CD14-positive monocyte (primary cell): ENCODE measurements at regions not wholly inside any gene's neighbourhood (a gene's known extent, or its start where the extent isn't known, plus 50 kb on each side); places are given as distances from the start of the nearest gene placed in this dataset.

ENCODE experiments used
- DNase-seq, 3 donors: peaks; one replicate each; pipeline ENCODE4 v3.0.0-alpha.2; 2011 to 2022
- H2AFZ ChIP-seq: 2 replicates; pipeline ENCODE4 v1.6.0; 2012; ENCODE audit warnings: mild to moderate bottlenecking, low read depth, low read length, inconsistent platforms; ENCODE audit not compliant: insufficient read depth, poor library complexity, severe bottlenecking
- H3K27ac ChIP-seq, 2 donors: 1 replicate in 1 of 2; 2 replicates in 1 of 2; pipeline ENCODE4 v1.5.1; 2012 to 2013; ENCODE audit warnings: low read length in 2 of 2, control low read depth in 1 of 2, inconsistent platforms in 1 of 2, low read depth in 1 of 2, mild to moderate bottlenecking in 1 of 2
- H3K27me3 ChIP-seq, 2 donors: one replicate each; pipeline versions ENCODE4 v1.6.0 to v1.6.1; 2011 to 2013; ENCODE audit warnings: low read length in 2 of 2; ENCODE audit not compliant: control insufficient read depth in 2 of 2, insufficient read depth in 2 of 2
- H3K36me3 ChIP-seq, 2 donors: replicated peaks in 1 of 2; 1 replicate in 1 of 2; 2 replicates in 1 of 2; pipeline versions ENCODE4 v1.5.1 to v1.6.1; 2012 to 2013; ENCODE audit warnings: low read length in 2 of 2, control low read depth in 1 of 2, inconsistent platforms in 1 of 2, mild to moderate bottlenecking in 1 of 2; ENCODE audit not compliant: insufficient read depth in 2 of 2, control insufficient read depth in 1 of 2
- H3K4me1 ChIP-seq, 2 donors: 1 replicate in 1 of 2; 2 replicates in 1 of 2; pipeline versions ENCODE4 v1.5.1 to v1.6.1; 2012 to 2013; ENCODE audit warnings: low read length in 2 of 2, control low read depth in 1 of 2, inconsistent platforms in 1 of 2, mild to moderate bottlenecking in 1 of 2, moderate library complexity in 1 of 2; ENCODE audit not compliant: insufficient read depth in 2 of 2, control insufficient read depth in 1 of 2
- H3K4me2 ChIP-seq: replicated peaks from 2 replicates; pipeline ENCODE3; 2012; ENCODE audit warnings: low read length, moderate library complexity, mild to moderate bottlenecking; ENCODE audit not compliant: poor library complexity, severe bottlenecking; ENCODE audit errors: extremely low read depth
- H3K4me3 ChIP-seq, 3 experiments: fragments of 200-600 bp in 1 of 3; sonication (generic) in 1 of 3; replicated peaks in 1 of 3; 1 replicate in 2 of 3; 2 replicates in 1 of 3; pipeline ENCODE4 v1.5.1; 2011 to 2013; ENCODE audit warnings: low read length in 3 of 3, mild to moderate bottlenecking in 3 of 3, control low read depth in 2 of 3, low read depth in 2 of 3, inconsistent platforms in 1 of 3, moderate library complexity in 1 of 3
- H3K79me2 ChIP-seq: 2 replicates; pipeline ENCODE4 v1.6.0; 2012; ENCODE audit warnings: mild to moderate bottlenecking, control low read depth, inconsistent platforms, low read length, moderate library complexity; ENCODE audit not compliant: insufficient read depth
- H3K9ac ChIP-seq: 2 replicates; pipeline ENCODE4 v1.6.0; 2017; ENCODE audit warnings: low read length, mild to moderate bottlenecking; ENCODE audit not compliant: insufficient read depth, poor library complexity, severe bottlenecking
- H3K9me3 ChIP-seq, 2 donors: replicated peaks in 1 of 2; 1 replicate in 1 of 2; 2 replicates in 1 of 2; pipeline versions ENCODE4 v1.5.1 to v1.6.1; 2012 to 2013; ENCODE audit warnings: low read length in 2 of 2, control low read depth in 1 of 2; ENCODE audit not compliant: control insufficient read depth in 1 of 2, insufficient read depth in 1 of 2
- H4K20me1 ChIP-seq: 2 replicates; pipeline ENCODE4 v1.6.0; 2012; ENCODE audit warnings: mild to moderate bottlenecking, low read length, control low read depth, moderate library complexity; ENCODE audit not compliant: insufficient read depth
- H3K27ac Mint-ChIP-seq, 7 donors: one replicate each; pipeline ENCODE4 v1.8.0; 2020; ENCODE audit warnings: mild to moderate bottlenecking in 7 of 7, mixed read lengths in 7 of 7, moderate library complexity in 6 of 7, inconsistent platforms in 2 of 7
- H3K27me3 Mint-ChIP-seq, 3 donors: one replicate each; pipeline ENCODE4 v1.8.0; 2021 to 2022; ENCODE audit warnings: low read depth in 3 of 3, mild to moderate bottlenecking in 3 of 3, mixed read lengths in 3 of 3, moderate library complexity in 3 of 3, inconsistent platforms in 1 of 3
- H3K36me3 Mint-ChIP-seq, 2 donors: one replicate each; pipeline ENCODE4 v1.8.0; 2020; ENCODE audit warnings: mixed read lengths in 2 of 2, inconsistent platforms in 1 of 2, mild to moderate bottlenecking in 1 of 2
- H3K4me1 Mint-ChIP-seq: one replicate; pipeline ENCODE4 v1.8.0; 2020; ENCODE audit warnings: mild to moderate bottlenecking, mixed read lengths
- H3K4me3 Mint-ChIP-seq, 2 donors: one replicate each; pipeline ENCODE4 v1.8.0; 2020; ENCODE audit warnings: mild to moderate bottlenecking in 2 of 2, mixed read lengths in 2 of 2, moderate library complexity in 1 of 2
- H3K9me3 Mint-ChIP-seq, 7 donors: one replicate each; pipeline ENCODE4 v1.8.0; 2020 to 2022; ENCODE audit warnings: mixed read lengths in 7 of 7, mild to moderate bottlenecking in 6 of 7, moderate library complexity in 6 of 7, inconsistent platforms in 2 of 7
- CTCF ChIP-seq: fragments of 200-600 bp; IDR thresholded peaks from one replicate; pipeline ENCODE4 v1.8.0; 2022; ENCODE audit warnings: antibody characterized with exemption, mild to moderate bottlenecking
- WGBS: methylation state at CpG from one replicate; pipeline ENCODE4 v1.1.5; 2013; ENCODE audit warnings: missing lambda C conversion rate; ENCODE audit not compliant: insufficient coverage; 5-methylcytosine and 5-hydroxymethylcytosine counted together
- intact Hi-C, 2 donors: fragments of 100-400 bp; cut with micrococcal nuclease; formaldehyde crosslinking; loops; one replicate each; pipeline versions ENCODE4 v1.15.0 to v1.15.1; 2023

GRCh38 chr22:27577574-27577969 is 224.0 kb downstream of the MN1 start:
- no peaks in the 10 kb centered on the region for H3K79me2 ChIP-seq
- Mint-ChIP-seq H3K36me3 (no peaks in the 10 kb centered on the region), H3K4me3 (no peak overlapping the region), H3K27ac (no peak overlapping the region), H3K4me1 (peaks cover 27% of the 10 kb centered on the region), H3K27me3 (peaks cover 5 to 14% (median 9%) of the 10 kb centered on the region in 3 donors), H3K9me3 (peaks cover 0 to under 1% (median 0%) of the 10 kb centered on the region in 7 donors)
- intact Hi-C loops: no loop called here
- H3K4me1 ChIP-seq: peaks cover 5 to 14% of the 10 kb centered on the region in 2 donors
- H3K27ac ChIP-seq: no peak overlapping the region
- no peaks in the 10 kb centered on the region for H3K9me3 ChIP-seq
- no peaks in the 10 kb centered on the region for H4K20me1 ChIP-seq
- H3K4me3 ChIP-seq: no peak overlapping the region
- no peak for TF ChIP-seq CTCF
- H3K4me2 ChIP-seq: no peak overlapping the region
- no peak for DNase-seq
- H3K9ac ChIP-seq: no peak overlapping the region
- WGBS: 99% methylated on average over 12 of the region's 12 CpGs
- H3K36me3 ChIP-seq: no peaks in the 10 kb centered on the region
- no peak overlapping the region for H2AFZ ChIP-seq
- H3K27me3 ChIP-seq: no peaks in the 10 kb centered on the region

GRCh38 chr22:27578937-27579617 is 222.5 kb downstream of the MN1 start:
- H3K79me2 ChIP-seq: no peaks in the 10 kb centered on the region
- H3K4me3 Mint-ChIP-seq: no peak overlapping the region

More at GRCh38 chr22:27578937-27579617, 222.5 kb downstream of the MN1 start:
- TF ChIP-seq CTCF: no peak
- no peaks in the 10 kb centered on the region for H3K36me3 ChIP-seq
- Mint-ChIP-seq H3K4me1 (peaks cover 18% of the 10 kb centered on the region), H3K27me3 (peaks cover 0 to 7% (median 6%) of the 10 kb centered on the region in 3 donors), H3K9me3 (no peaks in the 10 kb centered on the region), H3K27ac (no peak overlapping the region), H3K36me3 (no peaks in the 10 kb centered on the region)
- H3K27ac ChIP-seq: no peak overlapping the region
- no peak overlapping the region for H3K4me2 ChIP-seq
- no peak overlapping the region for H2AFZ ChIP-seq
- no peaks in the 10 kb centered on the region for H4K20me1 ChIP-seq
- intact Hi-C loops: no loop called here
- peaks cover 5 to 10% of the 10 kb centered on the region in 2 donors for H3K4me1 ChIP-seq
- DNase-seq: no peak
- H3K9ac ChIP-seq: no peak overlapping the region
- H3K9me3 ChIP-seq: no peaks in the 10 kb centered on the region
- 90% methylated on average over 4 of the region's 6 CpGs for WGBS
- H3K27me3 ChIP-seq: no peaks in the 10 kb centered on the region
- H3K4me3 ChIP-seq: no peak overlapping the region
